Heart left ventricle (tissue), 16 donors: ENCODE measurements at regions not wholly inside any gene's neighbourhood (a gene's known extent, or its start where the extent isn't known, plus 50 kb on each side); places are given as distances from the start of the nearest gene placed in this dataset.
A peak's percentile ranks its signal among the peaks of the same experiment; 100 is the strongest.

Source experiments
- ATAC-seq, 4 donors: fragments of 200-7000 bp; cut with Tn5 transposase; one replicate each; pipeline ENCODE4 v1.9.1; 2020 to 2022; ENCODE audit warnings: moderate library complexity in 4 of 4, mild to moderate bottlenecking in 3 of 4, moderate number of reproducible peaks in 1 of 4
- DNase-seq, 5 donors: peaks; one replicate each; pipeline ENCODE4 v3.0.0-alpha.2; 2020
- H3K27ac ChIP-seq, 12 donors: fragments of 200-600 bp; sonication (generic) in 4 of 12; one replicate each; pipeline versions ENCODE4 v1.5.0 to v1.8.0; 2016 to 2022; ENCODE audit warnings: mild to moderate bottlenecking in 2 of 12
- H3K27me3 ChIP-seq, 9 donors: fragments of 200-600 bp; sonication (generic) in 2 of 9; one replicate each; pipeline versions ENCODE4 v1.5.1 to v1.8.0; 2016 to 2022; ENCODE audit warnings: mild to moderate bottlenecking in 3 of 9
- H3K36me3 ChIP-seq, 9 donors: fragments of 200-600 bp; sonication (generic) in 2 of 9; one replicate each; pipeline versions ENCODE4 v1.5.0 to v1.8.0; 2018 to 2022; ENCODE audit warnings: mild to moderate bottlenecking in 2 of 9
- H3K4me1 ChIP-seq, 12 donors: fragments of 200-600 bp; sonication (generic) in 4 of 12; one replicate each; pipeline versions ENCODE4 v1.5.0 to v1.8.0; 2016 to 2022; ENCODE audit warnings: mild to moderate bottlenecking in 3 of 12
- H3K4me3 ChIP-seq, 12 donors: fragments of 200-600 bp; sonication (generic) in 4 of 12; one replicate each; pipeline versions ENCODE4 v1.5.0 to v1.8.0; 2017 to 2022; ENCODE audit warnings: mild to moderate bottlenecking in 9 of 12, moderate library complexity in 4 of 12
- H3K9me3 ChIP-seq, 12 donors: fragments of 200-600 bp; sonication (generic) in 4 of 12; one replicate each; pipeline versions ENCODE4 v1.5.0 to v1.8.0; 2016 to 2022; ENCODE audit warnings: mild to moderate bottlenecking in 1 of 12
- CTCF ChIP-seq, 12 donors: fragments of 200-600 bp; sonication (generic) in 4 of 12; IDR thresholded peaks; one replicate each; pipeline versions ENCODE4 v1.5.0 to v1.8.0; 2018 to 2022; ENCODE audit warnings: antibody characterized with exemption in 12 of 12, mild to moderate bottlenecking in 5 of 12
- POLR2A ChIP-seq, 2 donors: fragments of 450-650 bp; IDR thresholded peaks; one replicate each; pipeline ENCODE4 v1.6.1; 2017; ENCODE audit warnings: antibody characterized with exemption in 2 of 2, mild to moderate bottlenecking in 2 of 2, moderate library complexity in 2 of 2
- WGBS, 4 donors: extraction: QIAGEN DNeasy Blood & Tissue Kit in 2 of 4; methylation state at CpG; one replicate each; pipeline versions ENCODE4 v1.1.5 to v1.1.7; 2013 to 2018; 5-methylcytosine and 5-hydroxymethylcytosine counted together
- intact Hi-C, 10 donors: fragments of 100-400 bp; cut with DNase I; formaldehyde crosslinking; loops; one replicate each; pipeline versions ENCODE4 v1.11.1 to v1.14.2; 2022
- donor health status: ischemic (EF 13 %, LVEDD 7.1; RV severe dilation, severe dysfunction).
- donor health status: healthy with polysubstance abuse.
- donor health status: DM: no; HTN: yes; CAD: no.
- donor health status: DM: no; HTN: no; CAD: no.
- donor health status: ischemic (EF 25% LVEDD 6.9; RV normal size, moderate dysfunction).
- donor health status: ischemic (EF 25% LVEDD 5.7; RV mildly dilated, moderate dysfunction).
- donor health status: healthy.
- donor health status: DM: yes; HTN: yes; CAD: no.
- donor health status: ischemic (EF 35%, LVEDD 5.7; RV mildly dilated, moderate dysfunction).
- donor health status: nonischemic (EF 11% LVEDD 7.7; RV severe dilation, severe dysfunction).
- donor health status: DM: yes; HTN: yes; CAD: no.
- donor health status: PGD.
- donor health status: ischemic (EF 29% LVEDD 5.4; RV normal size, mild dysfunction).
- donor health status: nonischemic (EF 23%, LVEDD 6.1; RV moderate dilation, normal function).

- 93 to 100% (median 99%) methylated on average over 1 of the region's 1 CpG for WGBS, 4 donors
- Histone ChIP-seq H3K9me3 (no peaks in the 10 kb centered on the region), H3K27ac (peak overlapping the region in 10 of 12 donors; percentile 44 to 92 (median 79)), H3K4me3 (no peak overlapping the region), H3K27me3 (no peaks in the 10 kb centered on the region), H3K4me1 (peaks cover 0 to 29% (median 15%) of the 10 kb centered on the region in 12 donors), H3K36me3 (no peaks in the 10 kb centered on the region)
- DNase-seq (no peak), ATAC-seq (no peak)
- intact Hi-C loops: loop anchor here in 9 of 10 donors (5.0 to 10.0 kb wide), 11 partner anchors 99 to 904 kb away; partner anchors contain the start of genes BCL6 (in 2 of the 9) and LPP (in 2 of the 9)
- TF ChIP-seq CTCF (IDR thresholded peaks at IDR 0.05): no peak
- TF ChIP-seq POLR2A (IDR thresholded peaks at IDR 0.05): no peak
Measured at GRCh38 chr3:188053036-188053340, 101.0 kb upstream of the LPP start.

- Histone ChIP-seq H3K4me1 (peaks cover 0 to 29% (median 15%) of the 10 kb centered on the region in 12 donors), H3K4me3 (no peak overlapping the region), H3K36me3 (no peaks in the 10 kb centered on the region), H3K9me3 (no peaks in the 10 kb centered on the region), H3K27me3 (no peaks in the 10 kb centered on the region), H3K27ac (peak overlapping the region in 5 of 12 donors; percentile 0 to 92 (median 83))
- 70 to 88% (median 80%) methylated on average over 9 to 10 of the region's 10 CpGs for WGBS, 4 donors
- no peak for ATAC-seq
- DNase-seq: no peak
- no peak for TF ChIP-seq POLR2A (IDR thresholded peaks at IDR 0.05)
- no peak for TF ChIP-seq CTCF (IDR thresholded peaks at IDR 0.05)
- intact Hi-C loops: loop anchor here in 9 of 10 donors (5.0 to 10.0 kb wide), 11 partner anchors 98 to 903 kb away; partner anchors contain the start of genes BCL6 (in 2 of the 9) and LPP (in 2 of the 9)
Measured at GRCh38 chr3:188053710-188054380, 100.1 kb upstream of the LPP start.

DNA sequence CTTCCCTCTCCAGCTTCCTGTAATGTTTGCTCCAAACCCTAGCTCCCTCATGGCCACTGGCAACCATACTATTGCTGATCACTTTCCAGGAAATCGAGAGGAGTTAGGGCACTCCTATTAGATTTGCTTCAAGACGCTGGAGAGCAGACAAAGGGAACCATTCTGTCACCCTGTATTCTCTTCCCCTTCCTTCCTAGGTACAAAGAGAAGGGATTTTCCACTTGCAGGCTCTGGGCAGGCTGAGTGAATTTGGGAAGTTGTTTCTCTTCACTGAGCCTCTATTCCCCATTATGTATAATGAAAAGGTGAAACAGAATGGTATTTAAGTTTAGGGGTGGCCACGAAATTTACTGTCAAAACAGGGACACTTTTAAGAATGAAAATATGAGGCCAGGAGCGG, 99.4 kb upstream of the LPP start:
- H3K36me3 ChIP-seq: no peaks in the 10 kb centered on the region
- no peaks in the 10 kb centered on the region for H3K9me3 ChIP-seq
- peaks cover 0 to 29% (median 15%) of the 10 kb centered on the region in 12 donors for H3K4me1 ChIP-seq
- no peak for TF ChIP-seq POLR2A (IDR thresholded peaks at IDR 0.05)
- TF ChIP-seq CTCF (IDR thresholded peaks at IDR 0.05): no peak
- H3K27me3 ChIP-seq: no peaks in the 10 kb centered on the region
- WGBS, 4 donors: 72 to 82% (median 78%) methylated on average over 4 of the region's 4 CpGs
- DNase-seq (no peak), ATAC-seq (no peak)
- intact Hi-C loops: loop anchor here in 9 of 10 donors (5.0 to 10.0 kb wide), 11 partner anchors 98 to 903 kb away; partner anchors contain the start of genes BCL6 (in 2 of the 9) and LPP (in 2 of the 9)
- H3K4me3 ChIP-seq: no peak overlapping the region
- peak overlapping the region in 2 of 12 donors; percentile 88 to 92 for H3K27ac ChIP-seq

GRCh38 chr3:188055388-188055787, 98.6 kb upstream of the LPP start:
- no peak overlapping the region for H3K4me3 ChIP-seq
- H3K4me1 ChIP-seq: peaks cover 0 to 31% (median 16%) of the 10 kb centered on the region in 12 donors
- DNase-seq (no peak), ATAC-seq (no peak)
- H3K27ac ChIP-seq: no peak overlapping the region
- intact Hi-C loops: loop anchor here in 6 of 10 donors (10.0 kb wide), 4 partner anchors 179 to 899 kb away; no protein-coding TSS in a partner anchor
- TF ChIP-seq CTCF (IDR thresholded peaks at IDR 0.05): no peak
- no peak for TF ChIP-seq POLR2A (IDR thresholded peaks at IDR 0.05)
- no peaks in the 10 kb centered on the region for H3K36me3 ChIP-seq
- H3K9me3 ChIP-seq: no peaks in the 10 kb centered on the region
- no peaks in the 10 kb centered on the region for H3K27me3 ChIP-seq
- 88 to 89% (median 89%) methylated on average over 6 of the region's 6 CpGs for WGBS, 4 donors
